NB4 (cell line): ENCODE measurements at regions not wholly inside any gene's neighbourhood (a gene's known extent, or its start where the extent isn't known, plus 50 kb on each side); places are given as distances from the start of the nearest gene placed in this dataset.

Source experiments
- MYC ChIP-seq: IDR thresholded peaks from 2 replicates; pipeline ENCODE4 v1.6.1; 2011; ENCODE audit warnings: low read depth, low read length
- POLR2A ChIP-seq: IDR thresholded peaks from 2 replicates; pipeline ENCODE4 v1.6.1; 2011; ENCODE audit warnings: mild to moderate bottlenecking; ENCODE audit not compliant: insufficient read length; ENCODE audit errors: extremely low read depth
- TF ChIP-seq, protein P1 (sequence below): IDR thresholded peaks from one replicate; pipeline ENCODE4 v1.5.1; 2012; ENCODE audit warnings: low read depth, low read length

GRCh38 chr6:119436583-119436982 lies 87.0 kb upstream of the MAN1A1 start:
- TF ChIP-seq, protein P1, sequence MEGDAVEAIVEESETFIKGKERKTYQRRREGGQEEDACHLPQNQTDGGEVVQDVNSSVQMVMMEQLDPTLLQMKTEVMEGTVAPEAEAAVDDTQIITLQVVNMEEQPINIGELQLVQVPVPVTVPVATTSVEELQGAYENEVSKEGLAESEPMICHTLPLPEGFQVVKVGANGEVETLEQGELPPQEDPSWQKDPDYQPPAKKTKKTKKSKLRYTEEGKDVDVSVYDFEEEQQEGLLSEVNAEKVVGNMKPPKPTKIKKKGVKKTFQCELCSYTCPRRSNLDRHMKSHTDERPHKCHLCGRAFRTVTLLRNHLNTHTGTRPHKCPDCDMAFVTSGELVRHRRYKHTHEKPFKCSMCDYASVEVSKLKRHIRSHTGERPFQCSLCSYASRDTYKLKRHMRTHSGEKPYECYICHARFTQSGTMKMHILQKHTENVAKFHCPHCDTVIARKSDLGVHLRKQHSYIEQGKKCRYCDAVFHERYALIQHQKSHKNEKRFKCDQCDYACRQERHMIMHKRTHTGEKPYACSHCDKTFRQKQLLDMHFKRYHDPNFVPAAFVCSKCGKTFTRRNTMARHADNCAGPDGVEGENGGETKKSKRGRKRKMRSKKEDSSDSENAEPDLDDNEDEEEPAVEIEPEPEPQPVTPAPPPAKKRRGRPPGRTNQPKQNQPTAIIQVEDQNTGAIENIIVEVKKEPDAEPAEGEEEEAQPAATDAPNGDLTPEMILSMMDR: no peak
- TF ChIP-seq POLR2A (no peak), MYC (no peak)
